ENCODE measurements at regions not wholly inside any gene's neighbourhood (a gene's known extent, or its start where the extent isn't known, plus 50 kb on each side); places are given as distances from the start of the nearest gene placed in this dataset.

GRCh38 chr10:10479465-10479864, 538.2 kb upstream of the CELF2 start:
- no peak for TF ChIP-seq POLR2A (IDR thresholded peaks at IDR 0.05)
- TF ChIP-seq CTCF (IDR thresholded peaks at IDR 0.05), result no peak
- no peak for TF ChIP-seq POLR2AphosphoS5 (IDR thresholded peaks at IDR 0.05; ENCODE audit: insufficient read depth in 1 of 2, low read depth in 1 of 2)
